Heart left ventricle (tissue), 16 donors: ENCODE measurements at regions not wholly inside any gene's neighbourhood (a gene's known extent, or its start where the extent isn't known, plus 50 kb on each side); places are given as distances from the start of the nearest gene placed in this dataset.

ENCODE experiments used
- ATAC-seq, 4 donors: fragments of 200-7000 bp; cut with Tn5 transposase; one replicate each; pipeline ENCODE4 v1.9.1; 2020 to 2022; ENCODE audit warnings: moderate library complexity in 4 of 4, mild to moderate bottlenecking in 3 of 4, moderate number of reproducible peaks in 1 of 4
- DNase-seq, 5 donors: peaks; one replicate each; pipeline ENCODE4 v3.0.0-alpha.2; 2020
- H3K27ac ChIP-seq, 12 donors: fragments of 200-600 bp; sonication (generic) in 4 of 12; one replicate each; pipeline versions ENCODE4 v1.5.0 to v1.8.0; 2016 to 2022; ENCODE audit warnings: mild to moderate bottlenecking in 2 of 12
- H3K27me3 ChIP-seq, 9 donors: fragments of 200-600 bp; sonication (generic) in 2 of 9; one replicate each; pipeline versions ENCODE4 v1.5.1 to v1.8.0; 2016 to 2022; ENCODE audit warnings: mild to moderate bottlenecking in 3 of 9
- H3K36me3 ChIP-seq, 9 donors: fragments of 200-600 bp; sonication (generic) in 2 of 9; one replicate each; pipeline versions ENCODE4 v1.5.0 to v1.8.0; 2018 to 2022; ENCODE audit warnings: mild to moderate bottlenecking in 2 of 9
- H3K4me1 ChIP-seq, 12 donors: fragments of 200-600 bp; sonication (generic) in 4 of 12; one replicate each; pipeline versions ENCODE4 v1.5.0 to v1.8.0; 2016 to 2022; ENCODE audit warnings: mild to moderate bottlenecking in 3 of 12
- H3K4me3 ChIP-seq, 12 donors: fragments of 200-600 bp; sonication (generic) in 4 of 12; one replicate each; pipeline versions ENCODE4 v1.5.0 to v1.8.0; 2017 to 2022; ENCODE audit warnings: mild to moderate bottlenecking in 9 of 12, moderate library complexity in 4 of 12
- H3K9me3 ChIP-seq, 12 donors: fragments of 200-600 bp; sonication (generic) in 4 of 12; one replicate each; pipeline versions ENCODE4 v1.5.0 to v1.8.0; 2016 to 2022; ENCODE audit warnings: mild to moderate bottlenecking in 1 of 12
- POLR2A ChIP-seq, 2 donors: fragments of 450-650 bp; IDR thresholded peaks; one replicate each; pipeline ENCODE4 v1.6.1; 2017; ENCODE audit warnings: antibody characterized with exemption in 2 of 2, mild to moderate bottlenecking in 2 of 2, moderate library complexity in 2 of 2
- WGBS, 4 donors: extraction: QIAGEN DNeasy Blood & Tissue Kit in 2 of 4; methylation state at CpG; one replicate each; pipeline versions ENCODE4 v1.1.5 to v1.1.7; 2013 to 2018; 5-methylcytosine and 5-hydroxymethylcytosine counted together
- intact Hi-C, 10 donors: fragments of 100-400 bp; cut with DNase I; formaldehyde crosslinking; loops; one replicate each; pipeline versions ENCODE4 v1.11.1 to v1.14.2; 2022
- TF ChIP-seq, protein P1 (sequence below), 12 donors: fragments of 200-600 bp; sonication (generic) in 4 of 12; IDR thresholded peaks; one replicate each; pipeline versions ENCODE4 v1.5.0 to v1.8.0; 2018 to 2022; ENCODE audit warnings: antibody characterized with exemption in 12 of 12, mild to moderate bottlenecking in 5 of 12
- donor health status: ischemic (EF 13 %, LVEDD 7.1; RV severe dilation, severe dysfunction).
- donor health status: healthy with polysubstance abuse.
- donor health status: DM: no; HTN: yes; CAD: no.
- donor health status: DM: no; HTN: no; CAD: no.
- donor health status: ischemic (EF 25% LVEDD 6.9; RV normal size, moderate dysfunction).
- donor health status: ischemic (EF 25% LVEDD 5.7; RV mildly dilated, moderate dysfunction).
- donor health status: healthy.
- donor health status: DM: yes; HTN: yes; CAD: no.
- donor health status: ischemic (EF 35%, LVEDD 5.7; RV mildly dilated, moderate dysfunction).
- donor health status: nonischemic (EF 11% LVEDD 7.7; RV severe dilation, severe dysfunction).
- donor health status: DM: yes; HTN: yes; CAD: no.
- donor health status: PGD.
- donor health status: ischemic (EF 29% LVEDD 5.4; RV normal size, mild dysfunction).
- donor health status: nonischemic (EF 23%, LVEDD 6.1; RV moderate dilation, normal function).

DNA sequence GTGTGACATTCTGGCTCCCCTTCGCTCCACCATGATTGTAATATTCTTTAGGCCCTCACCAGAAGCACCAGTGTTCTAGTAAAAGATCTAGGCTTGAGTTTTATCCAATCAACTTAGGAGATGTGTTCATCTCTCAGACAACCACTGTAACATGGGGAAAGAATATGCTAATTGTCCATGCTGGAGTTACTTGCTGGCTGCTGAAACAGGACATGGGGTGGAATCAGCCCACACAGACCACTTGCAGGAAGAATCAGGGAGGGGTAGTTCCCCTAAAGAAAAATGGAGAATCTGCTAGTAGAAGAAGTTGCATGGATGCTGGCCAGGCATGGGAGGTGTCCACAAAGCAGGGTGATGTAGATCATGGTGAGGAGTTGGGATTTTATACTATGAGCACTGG lies 86.2 kb downstream of the FEM1C start:
- no peak for ATAC-seq
- Histone ChIP-seq H3K27ac (peak overlapping the region in 1 of 12 donors; percentile 25), H3K9me3 (no peaks in the 10 kb centered on the region), H3K4me3 (no peak overlapping the region), H3K36me3 (no peaks in the 10 kb centered on the region), H3K27me3 (no peaks in the 10 kb centered on the region), H3K4me1 (peaks cover 0 to 61% (median 37%) of the 10 kb centered on the region in 12 donors)
- DNase-seq: no peak
- intact Hi-C loops: loop anchor here in 3 of 10 donors (5.0 to 10.0 kb wide), 3 partner anchors 36 to 74 kb away; no protein-coding TSS in a partner anchor
- TF ChIP-seq POLR2A (IDR thresholded peaks at IDR 0.05): no peak
- TF ChIP-seq, protein P1, sequence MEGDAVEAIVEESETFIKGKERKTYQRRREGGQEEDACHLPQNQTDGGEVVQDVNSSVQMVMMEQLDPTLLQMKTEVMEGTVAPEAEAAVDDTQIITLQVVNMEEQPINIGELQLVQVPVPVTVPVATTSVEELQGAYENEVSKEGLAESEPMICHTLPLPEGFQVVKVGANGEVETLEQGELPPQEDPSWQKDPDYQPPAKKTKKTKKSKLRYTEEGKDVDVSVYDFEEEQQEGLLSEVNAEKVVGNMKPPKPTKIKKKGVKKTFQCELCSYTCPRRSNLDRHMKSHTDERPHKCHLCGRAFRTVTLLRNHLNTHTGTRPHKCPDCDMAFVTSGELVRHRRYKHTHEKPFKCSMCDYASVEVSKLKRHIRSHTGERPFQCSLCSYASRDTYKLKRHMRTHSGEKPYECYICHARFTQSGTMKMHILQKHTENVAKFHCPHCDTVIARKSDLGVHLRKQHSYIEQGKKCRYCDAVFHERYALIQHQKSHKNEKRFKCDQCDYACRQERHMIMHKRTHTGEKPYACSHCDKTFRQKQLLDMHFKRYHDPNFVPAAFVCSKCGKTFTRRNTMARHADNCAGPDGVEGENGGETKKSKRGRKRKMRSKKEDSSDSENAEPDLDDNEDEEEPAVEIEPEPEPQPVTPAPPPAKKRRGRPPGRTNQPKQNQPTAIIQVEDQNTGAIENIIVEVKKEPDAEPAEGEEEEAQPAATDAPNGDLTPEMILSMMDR (IDR thresholded peaks at IDR 0.05): no peak
- 71 to 86% (median 77%) methylated on average over 1 of the region's 1 CpG for WGBS, 4 donors

DNA sequence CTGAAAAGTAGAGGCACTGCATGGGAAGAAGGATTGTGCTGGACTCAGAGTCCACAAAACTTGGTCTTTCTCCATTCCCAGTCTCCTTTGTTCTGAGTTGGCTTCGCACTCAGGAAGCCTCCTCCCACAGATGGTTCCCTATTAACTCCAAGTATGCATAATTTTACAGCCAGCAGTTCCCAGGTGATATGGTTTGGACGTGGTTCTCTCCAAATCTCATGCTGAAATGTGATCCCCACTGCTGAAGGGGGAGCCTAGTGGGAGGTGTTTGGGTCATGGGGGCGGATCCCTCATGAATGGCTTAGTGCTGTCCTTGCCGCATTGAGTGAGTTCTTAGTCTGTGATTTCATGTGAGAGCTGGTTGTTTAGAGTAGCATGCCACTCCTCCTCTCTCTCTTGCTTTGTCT lies 86.6 kb downstream of the FEM1C start:
- H3K36me3 ChIP-seq: no peaks in the 10 kb centered on the region
- H3K4me1 ChIP-seq: peaks cover 0 to 61% (median 37%) of the 10 kb centered on the region in 12 donors
- intact Hi-C loops: loop anchor here in 3 of 10 donors (5.0 to 10.0 kb wide), 3 partner anchors 36 to 73 kb away; no protein-coding TSS in a partner anchor
- peak in 3 of 5 donors; percentile 30 to 37 (median 35) for DNase-seq
- H3K4me3 ChIP-seq: no peak overlapping the region
- peak overlapping the region in 2 of 12 donors; percentile 25 to 40 for H3K27ac ChIP-seq
- no peaks in the 10 kb centered on the region for H3K9me3 ChIP-seq
- TF ChIP-seq, protein P1 (IDR thresholded peaks at IDR 0.05): no peak
- TF ChIP-seq POLR2A (IDR thresholded peaks at IDR 0.05): no peak
- ATAC-seq: peak; percentile 2 to 35 (median 10)
- WGBS, 4 donors: 35 to 60% (median 42%) methylated on average over 4 of the region's 4 CpGs
- H3K27me3 ChIP-seq: no peaks in the 10 kb centered on the region

- 70 to 74% (median 71%) methylated on average over 6 of the region's 6 CpGs for whole genome bisulfite sequencing, 4 donors
- H3K4me1 ChIP-seq: peaks cover 0 to 61% (median 37%) of the 10 kb centered on the region in 12 donors
- H3K9me3 ChIP-seq: no peaks in the 10 kb centered on the region
- no peaks in the 10 kb centered on the region for H3K36me3 ChIP-seq
- intact Hi-C loops: loop anchor here in 3 of 10 donors (5.0 to 10.0 kb wide), 3 partner anchors 35 to 73 kb away; no protein-coding TSS in a partner anchor
- ATAC-seq: no peak
- TF ChIP-seq, protein P1 (IDR thresholded peaks at IDR 0.05): no peak
- TF ChIP-seq POLR2A (IDR thresholded peaks at IDR 0.05): no peak
- DNase-seq: no peak
- no peak overlapping the region for H3K4me3 ChIP-seq
- H3K27ac ChIP-seq: peak overlapping the region in 2 of 12 donors; percentile 25 to 40
- H3K27me3 ChIP-seq: no peaks in the 10 kb centered on the region
Observed at GRCh38 chr5:115457571-115457970, 87.0 kb downstream of the FEM1C start.

GRCh38 chr5:115456539-115457040 lies 88.0 kb downstream of the FEM1C start:
- H3K27ac ChIP-seq: no peak overlapping the region
- H3K27me3 ChIP-seq: no peaks in the 10 kb centered on the region
- no peak overlapping the region for H3K4me3 ChIP-seq
- TF ChIP-seq POLR2A (IDR thresholded peaks at IDR 0.05): no peak
- TF ChIP-seq, protein P1 (IDR thresholded peaks at IDR 0.05): no peak
- no peaks in the 10 kb centered on the region for H3K9me3 ChIP-seq
- intact Hi-C loops: loop anchor here in 3 of 10 donors (5.0 to 10.0 kb wide), 3 partner anchors 34 to 72 kb away; no protein-coding TSS in a partner anchor
- peaks cover 0 to 58% (median 33%) of the 10 kb centered on the region in 12 donors for H3K4me1 ChIP-seq
- H3K36me3 ChIP-seq: no peaks in the 10 kb centered on the region
- DNase-seq: no peak
- 80 to 88% (median 83%) methylated on average over 7 of the region's 7 CpGs for WGBS, 4 donors
- ATAC-seq: no peak
